ENCODE measurements at regions not wholly inside any gene's neighbourhood (a gene's known extent, or its start where the extent isn't known, plus 50 kb on each side); places are given as distances from the start of the nearest gene placed in this dataset.

GRCh38 chr2:59658906-59659635 is 894.4 kb downstream of the BCL11A start:
- Histone ChIP-seq H3K36me3 (no peaks in the 10 kb centered on the region), H3K27ac (no peak overlapping the region), H3K9me3 (ENCODE audit: low read depth) (no peaks in the 10 kb centered on the region), H3K4me1 (ENCODE audit: low read depth) (no peaks in the 10 kb centered on the region), H3K27me3 (no peaks in the 10 kb centered on the region), H3K4me3 (no peak overlapping the region)
- no peak for TF ChIP-seq CTCF (IDR thresholded peaks at IDR 0.05; ENCODE audit: low read depth, low read length)
- DNase-seq (ENCODE audit: low read depth in 1 of 2, low spot score in 1 of 2) = no peak

GRCh38 chr2:59655809-59656208 is 897.6 kb downstream of the BCL11A start:
- Histone ChIP-seq H3K27me3 (no peaks in the 10 kb centered on the region), H3K9me3 (ENCODE audit: low read depth) (no peaks in the 10 kb centered on the region), H3K4me3 (no peak overlapping the region), H3K4me1 (ENCODE audit: low read depth) (no peaks in the 10 kb centered on the region), H3K36me3 (no peaks in the 10 kb centered on the region), H3K27ac (no peak overlapping the region)
- TF ChIP-seq CTCF (IDR thresholded peaks at IDR 0.05; ENCODE audit: low read depth, low read length) = no peak
- no peak for DNase-seq (ENCODE audit: low read depth in 1 of 2, low spot score in 1 of 2)

- no peak for DNase-seq (ENCODE audit: low read depth in 1 of 2, low spot score in 1 of 2)
- Histone ChIP-seq H3K27me3 (no peaks in the 10 kb centered on the region), H3K4me1 (ENCODE audit: low read depth) (no peaks in the 10 kb centered on the region), H3K27ac (no peak overlapping the region), H3K9me3 (ENCODE audit: low read depth) (no peaks in the 10 kb centered on the region), H3K36me3 (no peaks in the 10 kb centered on the region), H3K4me3 (no peak overlapping the region)
- TF ChIP-seq CTCF (IDR thresholded peaks at IDR 0.05; ENCODE audit: low read depth, low read length) = no peak
Observed at GRCh38 chr2:59654710-59655109, 898.7 kb downstream of the BCL11A start.

GRCh38 chr2:59653164-59653563 is 900.3 kb downstream of the BCL11A start:
- H3K27me3 ChIP-seq = no peaks in the 10 kb centered on the region
- no peak for DNase-seq (ENCODE audit: low read depth in 1 of 2, low spot score in 1 of 2)
- no peaks in the 10 kb centered on the region for H3K9me3 ChIP-seq (ENCODE audit: low read depth)
- no peaks in the 10 kb centered on the region for H3K4me1 ChIP-seq (ENCODE audit: low read depth)
- H3K36me3 ChIP-seq = no peaks in the 10 kb centered on the region
- H3K4me3 ChIP-seq = no peak overlapping the region
- no peak overlapping the region for H3K27ac ChIP-seq
- TF ChIP-seq CTCF (IDR thresholded peaks at IDR 0.05; ENCODE audit: low read depth, low read length) = no peak

- Histone ChIP-seq H3K27me3 (no peaks in the 10 kb centered on the region), H3K27ac (peak overlapping the region; percentile 18), H3K36me3 (no peaks in the 10 kb centered on the region), H3K9me3 (ENCODE audit: low read depth) (no peaks in the 10 kb centered on the region), H3K4me3 (no peak overlapping the region), H3K4me1 (ENCODE audit: low read depth) (peaks cover 3% of the 10 kb centered on the region)
- no peak for TF ChIP-seq CTCF (IDR thresholded peaks at IDR 0.05; ENCODE audit: low read depth, low read length)
- peak in 1 of 2 donors; percentile 32 for DNase-seq (ENCODE audit: low read depth in 1 of 2, low spot score in 1 of 2)
Observed at GRCh38 chr2:59630789-59631188, 922.7 kb downstream of the BCL11A start.
